Endodermal cell (in vitro differentiated cells): ENCODE measurements at regions not wholly inside any gene's neighbourhood (a gene's known extent, or its start where the extent isn't known, plus 50 kb on each side); places are given as distances from the start of the nearest gene placed in this dataset.

Experiments used
- DNase-seq: peaks from one replicate; pipeline ENCODE4 v3.0.0-alpha.2; 2017
- H3K27ac ChIP-seq: 2 replicates; pipeline ENCODE4 v1.5.1; 2013; ENCODE audit warnings: mild to moderate bottlenecking, low read depth, low read length, moderate library complexity
- H3K27me3 ChIP-seq: 2 replicates; pipeline ENCODE4 v1.6.1; 2013; ENCODE audit warnings: mild to moderate bottlenecking, low read length, moderate library complexity; ENCODE audit not compliant: insufficient read depth, control insufficient read depth, poor library complexity, severe bottlenecking
- H3K36me3 ChIP-seq: 2 replicates; pipeline ENCODE4 v1.7.0; 2013; ENCODE audit warnings: mild to moderate bottlenecking, low read length, moderate library complexity; ENCODE audit not compliant: control insufficient read depth, insufficient read depth
- H3K4me1 ChIP-seq: one replicate; pipeline ENCODE4 v1.7.0; 2013; ENCODE audit warnings: low read length; ENCODE audit not compliant: control insufficient read depth, insufficient read depth
- H3K4me3 ChIP-seq: 2 replicates; pipeline ENCODE4 v1.5.1; 2013; ENCODE audit warnings: mild to moderate bottlenecking, low read length, moderate library complexity
- H3K9ac ChIP-seq: 2 replicates; pipeline ENCODE4 v1.6.1; 2013; ENCODE audit warnings: mild to moderate bottlenecking, low read length, moderate library complexity; ENCODE audit not compliant: poor library complexity, severe bottlenecking; ENCODE audit errors: extremely low read depth
- H3K9me3 ChIP-seq: 2 replicates; pipeline ENCODE4 v1.6.1; 2013; ENCODE audit warnings: mild to moderate bottlenecking, low read length, moderate library complexity; ENCODE audit not compliant: control insufficient read depth
- H3K27ac Mint-ChIP-seq: 2 replicates; pipeline ENCODE4 v1.8.0; 2020; ENCODE audit warnings: mixed read lengths
- H3K27me3 Mint-ChIP-seq: 2 replicates; pipeline ENCODE4 v1.8.0; 2021; ENCODE audit warnings: mild to moderate bottlenecking, mixed read lengths; ENCODE audit not compliant: insufficient read depth
- H3K36me3 Mint-ChIP-seq: 2 replicates; pipeline ENCODE4 v1.8.0; 2020; ENCODE audit warnings: low read depth, mixed read lengths
- H3K4me1 Mint-ChIP-seq: 2 replicates; pipeline ENCODE4 v1.8.0; 2020; ENCODE audit warnings: mixed read lengths
- H3K4me3 Mint-ChIP-seq: 2 replicates; pipeline ENCODE4 v1.8.0; 2020; ENCODE audit warnings: mild to moderate bottlenecking, moderate library complexity, mixed read lengths
- H3K9me3 Mint-ChIP-seq: 2 replicates; pipeline ENCODE4 v1.8.0; 2020; ENCODE audit warnings: mild to moderate bottlenecking, mixed read lengths
- CTCF ChIP-seq: fragments of 200-600 bp; sonication (generic); conservative IDR thresholded peaks from 2 replicates; pipeline ENCODE4 v1.5.0; 2021; ENCODE audit warnings: antibody characterized with exemption, mild to moderate bottlenecking
- WGBS, 2 experiments: methylation state at CpG; one replicate each; pipeline versions ENCODE4 v1.1.5 to v1.1.7; 2013; ENCODE audit warnings: missing lambda C conversion rate in 2 of 2, mixed read lengths in 1 of 2; ENCODE audit not compliant: insufficient coverage in 1 of 2, insufficient read length in 1 of 2; 5-methylcytosine and 5-hydroxymethylcytosine counted together

DNA sequence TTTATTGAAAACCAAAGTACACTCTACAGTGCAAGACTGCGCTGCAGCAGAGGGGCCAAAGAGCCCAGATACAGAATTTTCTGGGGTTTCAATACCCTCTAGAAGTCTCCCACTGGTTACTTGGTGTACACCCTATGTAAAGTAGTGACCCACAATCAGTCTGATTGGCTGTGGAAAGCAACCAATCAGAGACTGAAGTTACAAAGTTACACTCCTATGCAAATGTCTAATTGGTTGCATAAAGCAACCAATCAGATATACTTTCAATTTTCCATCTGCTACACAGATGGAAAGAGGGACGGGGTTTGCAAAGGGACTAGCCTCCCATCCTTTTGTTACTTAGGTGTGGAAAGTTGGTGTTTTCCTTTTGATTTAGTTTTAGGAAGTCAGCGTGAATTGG lies 198.9 kb upstream of the SH3BP4 start:
- Mint-ChIP-seq H3K36me3 (no peaks in the 10 kb centered on the region), H3K9me3 (peaks cover 16% of the 10 kb centered on the region), H3K4me3 (no peak overlapping the region), H3K4me1 (no peaks in the 10 kb centered on the region), H3K27me3 (no peaks in the 10 kb centered on the region), H3K27ac (no peak overlapping the region)
- DNase-seq = no peak
- Histone ChIP-seq H3K9me3 (peaks cover 5% of the 10 kb centered on the region), H3K4me3 (no peak overlapping the region), H3K4me1 (no peaks in the 10 kb centered on the region), H3K27ac (no peak overlapping the region), H3K36me3 (no peaks in the 10 kb centered on the region), H3K9ac (no peak overlapping the region), H3K27me3 (no peaks in the 10 kb centered on the region)
- WGBS, 2 experiments = 96 to 100% methylated on average over 1 to 3 of the region's 3 CpGs
- no peak for TF ChIP-seq CTCF

DNA sequence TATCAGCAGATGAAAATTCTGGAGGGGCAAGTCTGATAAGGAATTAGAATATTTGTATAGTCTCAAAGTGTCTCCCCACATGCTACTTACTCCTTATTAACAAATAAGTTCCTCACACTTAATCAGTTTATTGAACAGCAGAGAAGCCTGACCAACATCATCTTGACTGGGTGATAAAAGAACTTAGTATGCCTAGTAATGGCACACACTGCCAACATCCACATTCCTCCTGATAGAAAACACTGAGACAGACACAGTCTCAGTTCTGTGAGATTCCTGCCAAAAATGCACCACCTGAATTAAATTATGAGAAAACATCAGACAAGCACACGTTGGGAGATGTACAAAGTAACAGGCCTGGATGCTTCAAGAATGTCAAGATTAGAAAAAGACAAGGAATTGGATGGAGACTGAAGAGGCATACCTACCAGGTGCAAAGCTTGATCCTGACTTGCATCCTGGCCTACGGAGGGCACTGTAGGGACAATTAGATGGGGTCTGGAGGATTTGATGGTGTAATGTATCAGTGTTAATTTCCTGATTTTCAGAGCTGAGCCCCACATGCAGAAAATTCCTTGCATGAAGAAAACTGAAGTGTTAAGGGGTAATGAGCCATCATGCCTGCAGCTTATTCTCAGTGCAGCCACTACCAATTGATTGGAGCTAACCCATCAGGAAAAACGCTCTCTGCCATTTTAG lies 200.4 kb upstream of the SH3BP4 start:
- peaks cover 17% of the 10 kb centered on the region for H3K9me3 Mint-ChIP-seq
- H3K9ac ChIP-seq = no peak overlapping the region
- H3K4me1 ChIP-seq = no peaks in the 10 kb centered on the region
- no peaks in the 10 kb centered on the region for H3K4me1 Mint-ChIP-seq
- H3K27me3 ChIP-seq = no peaks in the 10 kb centered on the region
- TF ChIP-seq CTCF = peak; percentile 51
- H3K4me3 Mint-ChIP-seq = no peak overlapping the region
- H3K27ac Mint-ChIP-seq = no peak overlapping the region
- no peaks in the 10 kb centered on the region for H3K27me3 Mint-ChIP-seq
- H3K27ac ChIP-seq = no peak overlapping the region
- no peak overlapping the region for H3K4me3 ChIP-seq
- no peaks in the 10 kb centered on the region for H3K36me3 Mint-ChIP-seq
- no peak for DNase-seq
- H3K9me3 ChIP-seq = peaks cover 5% of the 10 kb centered on the region
- WGBS, 2 experiments = 70% methylated on average over 2 to 3 of the region's 3 CpGs
- no peaks in the 10 kb centered on the region for H3K36me3 ChIP-seq

DNA sequence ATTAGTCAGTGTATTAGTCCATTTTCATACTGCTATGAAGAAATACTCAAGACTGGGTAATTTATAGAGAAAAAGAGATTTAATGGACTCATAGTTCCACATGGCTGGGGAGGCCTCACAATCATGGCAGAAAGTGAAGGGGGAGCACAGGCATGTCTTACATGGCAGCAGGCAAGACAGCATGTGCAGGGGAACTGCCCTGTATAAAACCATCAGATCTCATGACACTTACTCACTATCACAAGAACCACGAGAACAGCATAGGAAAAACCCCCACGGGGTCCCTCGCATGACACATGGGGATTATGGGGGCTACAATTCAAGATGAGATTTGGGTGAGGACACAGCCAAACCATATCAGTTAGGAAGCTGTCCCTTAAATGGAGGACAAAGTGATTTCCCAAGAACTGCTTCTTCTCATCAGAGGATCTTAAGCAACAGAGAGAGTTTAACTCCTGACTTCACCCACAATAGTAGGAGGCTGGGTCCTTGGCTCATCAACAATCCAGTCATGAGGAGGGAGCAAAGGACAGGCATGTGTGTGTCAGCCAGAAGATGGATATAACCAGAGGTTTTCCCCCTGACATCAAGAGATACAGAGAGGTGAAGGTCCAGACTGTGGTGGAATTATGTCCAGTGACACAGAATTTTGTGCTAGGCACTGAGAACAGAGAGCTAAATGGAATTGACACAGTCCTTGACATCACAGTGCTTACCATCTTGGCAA lies 203.8 kb upstream of the SH3BP4 start:
- Mint-ChIP-seq H3K4me3 (no peak overlapping the region), H3K9me3 (peaks cover 8% of the 10 kb centered on the region)

More for the DNA sequence above, 203.8 kb upstream of the SH3BP4 start:
- Mint-ChIP-seq H3K27me3 (no peaks in the 10 kb centered on the region), H3K36me3 (no peaks in the 10 kb centered on the region), H3K4me1 (no peaks in the 10 kb centered on the region), H3K27ac (no peak overlapping the region)
- no peak overlapping the region for H3K27ac ChIP-seq
- peaks cover 5% of the 10 kb centered on the region for H3K9me3 ChIP-seq
- H3K4me1 ChIP-seq = no peaks in the 10 kb centered on the region
- WGBS, 2 experiments = 83 to 84% methylated on average over 2 to 3 of the region's 3 CpGs
- no peak overlapping the region for H3K9ac ChIP-seq
- no peaks in the 10 kb centered on the region for H3K36me3 ChIP-seq
- no peak for DNase-seq
- no peaks in the 10 kb centered on the region for H3K27me3 ChIP-seq
- H3K4me3 ChIP-seq = no peak overlapping the region
- TF ChIP-seq CTCF = no peak
